Neutrophil (primary cell): ENCODE measurements at regions not wholly inside any gene's neighbourhood (a gene's known extent, or its start where the extent isn't known, plus 50 kb on each side); places are given as distances from the start of the nearest gene placed in this dataset.

Source experiments
- H3K27ac ChIP-seq: fragments of 200-600 bp; sonication (generic); 2 replicates; pipeline ENCODE4 v1.5.1; 2016; ENCODE audit warnings: mild to moderate bottlenecking, moderate library complexity
- H3K27me3 ChIP-seq: fragments of 200-600 bp; sonication (generic); 2 replicates; pipeline ENCODE4 v1.6.0; 2016; ENCODE audit warnings: mild to moderate bottlenecking
- H3K36me3 ChIP-seq: fragments of 200-600 bp; sonication (generic); 2 replicates; pipeline ENCODE4 v1.5.1; 2017
- H3K4me1 ChIP-seq, 2 experiments: fragments of 200-600 bp in 1 of 2; sonication (generic) in 1 of 2; 1 replicate in 1 of 2; 2 replicates in 1 of 2; pipeline versions ENCODE4 v1.5.1 to v1.6.1; 2013 to 2016; ENCODE audit warnings: low read depth in 1 of 2, low read length in 1 of 2, mild to moderate bottlenecking in 1 of 2, moderate library complexity in 1 of 2; ENCODE audit not compliant: control insufficient read depth in 1 of 2, insufficient read depth in 1 of 2
- H3K4me3 ChIP-seq, 2 experiments: fragments of 200-600 bp in 1 of 2; sonication (generic) in 1 of 2; 1 replicate in 1 of 2; 2 replicates in 1 of 2; pipeline ENCODE4 v1.5.1; 2013 to 2016; ENCODE audit warnings: low read depth in 1 of 2, low read length in 1 of 2, mild to moderate bottlenecking in 1 of 2, moderate library complexity in 1 of 2
- H3K9me3 ChIP-seq: fragments of 200-600 bp; sonication (generic); 2 replicates; pipeline ENCODE4 v1.5.1; 2016
- CTCF ChIP-seq: fragments of 200-600 bp; sonication (generic); IDR thresholded peaks from 2 replicates; pipeline ENCODE4 v1.5.1; 2016; ENCODE audit warnings: antibody characterized with exemption

- no peaks in the 10 kb centered on the region for H3K9me3 ChIP-seq
- TF ChIP-seq CTCF: no peak
- H3K27ac ChIP-seq: no peak overlapping the region
- peaks cover 4 to 6% of the 10 kb centered on the region in 2 experiments for H3K4me1 ChIP-seq
- H3K36me3 ChIP-seq: no peaks in the 10 kb centered on the region
- H3K4me3 ChIP-seq: no peak overlapping the region
- H3K27me3 ChIP-seq: no peaks in the 10 kb centered on the region
Observed at GRCh38 chr3:23115171-23115877, 87.8 kb upstream of the UBE2E2 start.

- Histone ChIP-seq H3K27me3 (no peaks in the 10 kb centered on the region), H3K36me3 (no peaks in the 10 kb centered on the region), H3K4me3 (no peak overlapping the region), H3K9me3 (no peaks in the 10 kb centered on the region), H3K4me1 (peaks cover 4 to 6% of the 10 kb centered on the region in 2 experiments), H3K27ac (no peak overlapping the region)
- TF ChIP-seq CTCF: no peak
Observed at GRCh38 chr3:23116081-23116837, 86.9 kb upstream of the UBE2E2 start.

GRCh38 chr3:23117856-23118255, 85.3 kb upstream of the UBE2E2 start:
- Histone ChIP-seq H3K4me3 (no peak overlapping the region), H3K4me1 (peaks cover 4 to 6% of the 10 kb centered on the region in 2 experiments), H3K36me3 (no peaks in the 10 kb centered on the region)

GRCh38 chr3:23127196-23127595, 75.9 kb upstream of the UBE2E2 start:
- no peak overlapping the region for H3K27ac ChIP-seq
- H3K4me1 ChIP-seq: no peaks in the 10 kb centered on the region
- H3K27me3 ChIP-seq: no peaks in the 10 kb centered on the region
- no peaks in the 10 kb centered on the region for H3K36me3 ChIP-seq
- H3K4me3 ChIP-seq: no peak overlapping the region
- TF ChIP-seq CTCF: no peak
- no peaks in the 10 kb centered on the region for H3K9me3 ChIP-seq

More at GRCh38 chr3:23117856-23118255, 85.3 kb upstream of the UBE2E2 start:
- no peaks in the 10 kb centered on the region for H3K27me3 ChIP-seq
- TF ChIP-seq CTCF: no peak
- H3K9me3 ChIP-seq: no peaks in the 10 kb centered on the region
- no peak overlapping the region for H3K27ac ChIP-seq

GRCh38 chr3:23128655-23129054, 74.5 kb upstream of the UBE2E2 start:
- Histone ChIP-seq H3K4me1 (no peaks in the 10 kb centered on the region), H3K27ac (no peak overlapping the region), H3K27me3 (no peaks in the 10 kb centered on the region), H3K4me3 (no peak overlapping the region), H3K9me3 (no peaks in the 10 kb centered on the region), H3K36me3 (no peaks in the 10 kb centered on the region)
- no peak for TF ChIP-seq CTCF
